ENCODE measurements at regions not wholly inside any gene's neighbourhood (a gene's known extent, or its start where the extent isn't known, plus 50 kb on each side); places are given as distances from the start of the nearest gene placed in this dataset.

GRCh38 chr15:73803806-73804205, 50.7 kb upstream of the INSYN1 start:
- DNase-seq, result no peak

- no peak for DNase-seq
These were observed 52.4 kb upstream of the INSYN1 start for GRCh38 chr15:73805504-73806089.

GRCh38 chr15:73806698-73807483, 53.7 kb upstream of the INSYN1 start:
- DNase-seq, result no peak

- DNase-seq, result no peak
These were observed 54.7 kb upstream of the INSYN1 start for GRCh38 chr15:73807865-73808264.

DNA sequence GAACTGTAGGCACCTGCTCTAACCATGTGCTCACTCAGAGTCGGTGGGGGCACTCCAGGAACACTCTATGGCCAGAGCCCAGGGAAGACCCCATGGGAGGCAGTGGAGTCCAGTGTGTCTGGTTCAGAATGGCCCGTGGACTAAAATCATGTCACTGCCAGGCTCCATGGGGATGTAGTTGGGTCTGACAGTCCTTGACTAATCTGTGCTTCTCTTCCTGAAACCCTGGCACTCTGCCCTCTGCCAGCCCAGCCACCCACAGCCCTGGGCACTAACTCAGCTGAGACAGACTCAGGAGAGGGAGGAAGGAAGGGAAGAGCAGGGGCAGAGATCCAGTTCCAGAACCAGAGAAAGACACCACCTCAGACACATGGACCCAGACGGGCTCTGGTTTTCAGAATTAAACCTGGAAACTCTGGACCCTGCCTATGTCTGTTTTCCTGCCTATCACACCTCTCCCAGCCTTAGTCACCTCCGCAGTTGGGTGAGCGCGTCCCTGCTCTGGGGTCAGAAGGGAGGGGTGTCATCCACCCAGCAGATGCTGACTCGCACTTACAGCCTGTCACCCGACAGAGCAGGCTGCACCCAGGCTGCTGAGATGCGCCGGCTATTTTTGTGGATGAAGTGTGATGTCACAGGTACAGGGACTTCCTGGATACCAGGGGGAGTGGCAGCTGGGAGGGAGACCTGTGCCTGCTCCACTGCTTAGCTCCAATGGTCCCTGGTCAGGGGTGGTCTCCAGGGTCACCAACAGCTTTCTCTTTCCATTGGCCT, 56.8 kb upstream of the INSYN1 start:
- no peak for DNase-seq

GRCh38 chr15:73812806-73813465, 59.8 kb upstream of the INSYN1 start:
- DNase-seq, result no peak

DNA sequence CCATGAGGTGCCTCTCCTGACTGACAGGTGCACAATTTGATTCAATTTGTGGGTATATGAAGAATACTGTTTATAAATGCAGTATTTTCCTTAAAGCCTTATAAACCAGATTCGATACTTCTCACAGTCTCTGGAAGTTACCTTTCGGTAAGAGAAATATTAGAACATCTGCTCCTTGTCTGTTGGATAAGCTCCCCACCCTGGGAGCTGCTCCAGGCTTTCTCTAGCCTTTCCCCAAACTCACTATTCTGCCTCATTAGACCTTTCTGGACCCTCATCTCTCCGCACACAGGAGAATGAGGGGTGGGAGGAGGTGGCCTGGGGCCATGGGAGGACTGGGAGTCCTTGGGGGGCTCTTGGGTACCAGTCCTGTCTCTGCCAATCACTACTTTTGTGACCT, 59.8 kb upstream of the TBC1D21 start:
- DNase-seq, result no peak

- no peak for DNase-seq
These were observed 54.9 kb upstream of the TBC1D21 start for GRCh38 chr15:73818308-73818985.

DNA sequence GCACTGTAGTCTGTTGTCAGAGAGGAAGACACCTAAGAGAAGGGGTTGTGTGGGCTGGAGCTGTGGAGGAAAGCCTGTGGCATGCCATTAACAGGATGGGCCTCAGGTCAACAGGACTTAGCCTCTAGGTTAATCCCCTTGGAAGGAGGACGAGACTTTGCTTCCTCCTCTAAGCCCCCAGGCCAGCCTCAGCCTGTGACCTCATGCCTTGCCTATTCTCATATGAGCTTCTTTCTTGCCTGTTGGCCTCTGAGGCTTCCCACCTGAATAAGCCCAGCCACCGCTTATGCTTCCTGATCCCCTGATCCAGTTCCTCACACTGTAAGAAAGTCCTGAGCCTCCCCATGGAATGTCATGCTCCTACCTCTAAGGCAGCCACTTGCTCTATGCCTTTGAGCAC, 52.2 kb upstream of the TBC1D21 start:
- DNase-seq, result no peak

DNA sequence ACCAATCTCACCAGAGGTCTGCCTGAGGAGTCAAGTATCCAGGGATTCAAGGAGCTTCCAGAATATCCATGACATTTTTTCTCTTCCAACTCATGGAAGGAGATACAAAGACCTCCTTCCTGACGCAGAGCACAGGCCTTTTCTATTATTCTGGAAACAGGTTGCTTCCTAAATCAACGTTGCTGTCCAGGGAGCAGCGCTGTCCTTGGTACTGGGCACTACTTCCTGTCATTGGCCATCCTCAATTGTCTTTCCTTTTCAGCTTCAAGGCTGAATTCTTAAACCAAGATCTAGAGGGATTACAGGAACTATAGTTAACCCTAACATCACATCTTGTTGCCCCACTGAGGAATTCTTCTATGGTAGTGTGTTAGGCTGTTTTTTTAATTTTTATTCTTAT, 50.4 kb upstream of the TBC1D21 start:
- DNase-seq, result peak; percentile 40

Measured in dermis blood vessel endothelial cell (primary cell).